Esophagus muscularis mucosa (tissue), 4 donors: ENCODE measurements at regions not wholly inside any gene's neighbourhood (a gene's known extent, or its start where the extent isn't known, plus 50 kb on each side); places are given as distances from the start of the nearest gene placed in this dataset.

Source experiments
- DNase-seq: peaks from one replicate; pipeline ENCODE4 v3.0.0-alpha.2; 2017; ENCODE audit errors: extremely low spot score
- H3K27ac ChIP-seq, 4 donors: fragments of 200-600 bp; sonication (generic); replicated peaks in 1 of 4; 1 replicate in 3 of 4; 2 replicates in 1 of 4; pipeline ENCODE4 v1.5.1; 2016 to 2019; ENCODE audit warnings: mild to moderate bottlenecking in 1 of 4
- H3K27me3 ChIP-seq, 4 donors: fragments of 200-600 bp; sonication (generic); one replicate each; pipeline versions ENCODE4 v1.5.1 to v1.6.0; 2016 to 2019
- H3K36me3 ChIP-seq, 4 donors: fragments of 200-600 bp; sonication (generic); one replicate each; pipeline ENCODE4 v1.5.1; 2016 to 2019
- H3K4me1 ChIP-seq, 4 donors: fragments of 200-600 bp; sonication (generic); one replicate each; pipeline ENCODE4 v1.5.1; 2016 to 2019
- H3K4me3 ChIP-seq, 4 donors: fragments of 200-600 bp; sonication (generic); 1 replicate in 2 of 4; 2 replicates in 2 of 4; pipeline ENCODE4 v1.5.1; 2016 to 2019; ENCODE audit warnings: mild to moderate bottlenecking in 4 of 4, moderate library complexity in 1 of 4
- H3K9me3 ChIP-seq, 4 donors: fragments of 200-600 bp; sonication (generic); 1 replicate in 3 of 4; 2 replicates in 1 of 4; pipeline ENCODE4 v1.5.1; 2016 to 2019
- CTCF ChIP-seq, 3 experiments: fragments of 200-600 bp in 2 of 3; fragments of 450-650 bp in 1 of 3; sonication (generic) in 2 of 3; IDR thresholded peaks; one replicate each; pipeline ENCODE4 v1.5.1; 2017 to 2019; ENCODE audit warnings: antibody characterized with exemption in 3 of 3, mild to moderate bottlenecking in 2 of 3, moderate library complexity in 1 of 3
- EP300 ChIP-seq: sonication (generic); formaldehyde crosslinking; IDR thresholded peaks from one replicate; pipeline ENCODE4 v1.6.1; 2017; ENCODE audit warnings: antibody characterized with exemption
- POLR2A ChIP-seq: fragments of 450-650 bp; IDR thresholded peaks from one replicate; pipeline ENCODE4 v1.6.1; 2017; ENCODE audit warnings: antibody characterized with exemption, moderate library complexity, mild to moderate bottlenecking, low read depth
- POLR2AphosphoS5 ChIP-seq, 2 donors: sonication (generic); formaldehyde crosslinking; IDR thresholded peaks; one replicate each; pipeline ENCODE4 v1.6.1; 2017; ENCODE audit warnings: antibody characterized with exemption in 2 of 2
- WGBS: methylation state at CpG from one replicate; pipeline ENCODE4 v1.1.5; 2018; 5-methylcytosine and 5-hydroxymethylcytosine counted together
- intact Hi-C: fragments of 100-400 bp; cut with DNase I; formaldehyde crosslinking; loops from one replicate; pipeline ENCODE4 v1.15.1; 2023

GRCh38 chr13:90968166-90968904, 379.2 kb upstream of the MIR17HG start:
- Histone ChIP-seq H3K9me3 (no peaks in the 10 kb centered on the region), H3K4me1 (peaks cover 0 to 23% (median 9%) of the 10 kb centered on the region in 4 donors), H3K4me3 (no peak overlapping the region), H3K27ac (no peak overlapping the region), H3K36me3 (no peaks in the 10 kb centered on the region), H3K27me3 (no peaks in the 10 kb centered on the region)
- no peak for DNase-seq
- intact Hi-C loops = no loop called here
- WGBS = 40% methylated on average over 2 of the region's 2 CpGs
- TF ChIP-seq EP300 (no peak), CTCF (IDR thresholded peaks at IDR 0.05) (no peak), POLR2AphosphoS5 (IDR thresholded peaks at IDR 0.05) (no peak), POLR2A (no peak)

GRCh38 chr13:90974249-90974975, 373.1 kb upstream of the MIR17HG start:
- Histone ChIP-seq H3K4me1 (peaks cover 0 to under 1% (median 0%) of the 10 kb centered on the region in 4 donors), H3K9me3 (no peaks in the 10 kb centered on the region), H3K36me3 (no peaks in the 10 kb centered on the region), H3K27me3 (no peaks in the 10 kb centered on the region), H3K4me3 (no peak overlapping the region), H3K27ac (no peak overlapping the region)
- WGBS = 24% methylated on average over 3 of the region's 3 CpGs
- intact Hi-C loops = no loop called here
- TF ChIP-seq POLR2A (no peak), POLR2AphosphoS5 (IDR thresholded peaks at IDR 0.05) (no peak), CTCF (IDR thresholded peaks at IDR 0.05) (no peak), EP300 (no peak)
- no peak for DNase-seq

GRCh38 chr13:90979059-90979458, 368.4 kb upstream of the MIR17HG start:
- Histone ChIP-seq H3K36me3 (no peaks in the 10 kb centered on the region), H3K27me3 (no peaks in the 10 kb centered on the region), H3K27ac (no peak overlapping the region), H3K4me1 (no peaks in the 10 kb centered on the region), H3K9me3 (no peaks in the 10 kb centered on the region), H3K4me3 (no peak overlapping the region)
- intact Hi-C loops = no loop called here
- TF ChIP-seq CTCF (IDR thresholded peaks at IDR 0.05) (no peak), POLR2A (no peak), EP300 (no peak), POLR2AphosphoS5 (IDR thresholded peaks at IDR 0.05) (no peak)
- WGBS = 82% methylated on average over 3 of the region's 3 CpGs
- no peak for DNase-seq

DNA sequence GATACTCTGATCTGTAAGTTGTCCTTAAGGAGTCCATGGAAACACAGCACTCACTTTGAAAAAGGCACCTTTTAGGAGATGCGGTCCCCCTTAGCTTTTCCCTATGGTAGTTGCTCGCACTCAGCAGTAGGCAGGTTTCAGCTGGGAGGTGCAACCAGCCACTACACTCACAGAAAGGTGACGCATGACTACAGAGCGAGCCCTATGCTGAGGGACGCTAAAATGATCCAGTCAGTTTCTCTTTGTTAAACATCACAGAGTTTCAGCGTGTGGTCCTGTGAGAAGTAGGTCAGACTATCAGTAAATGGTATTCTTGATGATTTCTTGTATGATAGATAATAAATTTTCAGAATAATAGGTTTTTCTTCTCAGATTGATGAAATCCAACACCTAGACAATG, 362.7 kb upstream of the MIR17HG start:
- DNase-seq = no peak
- 93% methylated on average over 6 of the region's 6 CpGs for WGBS
- intact Hi-C loops = no loop called here

More for the DNA sequence above, 362.7 kb upstream of the MIR17HG start:
- no peaks in the 10 kb centered on the region for H3K4me1 ChIP-seq
- H3K27me3 ChIP-seq = no peaks in the 10 kb centered on the region
- no peaks in the 10 kb centered on the region for H3K9me3 ChIP-seq
- TF ChIP-seq EP300 = no peak
- TF ChIP-seq POLR2A = no peak
- TF ChIP-seq CTCF (IDR thresholded peaks at IDR 0.05) = no peak
- TF ChIP-seq POLR2AphosphoS5 (IDR thresholded peaks at IDR 0.05) = no peak
- H3K27ac ChIP-seq = no peak overlapping the region
- no peak overlapping the region for H3K4me3 ChIP-seq
- no peaks in the 10 kb centered on the region for H3K36me3 ChIP-seq
